ENCODE measurements at regions not wholly inside any gene's neighbourhood (a gene's known extent, or its start where the extent isn't known, plus 50 kb on each side); places are given as distances from the start of the nearest gene placed in this dataset.

GRCh38 chr6:128713461-128713860 lies 169.5 kb upstream of the LAMA2 start:
- TF ChIP-seq CTCF (conservative IDR thresholded peaks at IDR 0.05; ENCODE audit: low read depth, low read length) (no peak), EZH2 (IDR thresholded peaks at IDR 0.05; ENCODE audit: borderline replicate concordance, low read depth, low read length, poor library complexity, severe bottlenecking) (no peak)

Data from A673 (cell line).